SK-N-SH treated with all-trans-retinoic acid at 6 μM for 48 hours (cell line): ENCODE measurements at regions not wholly inside any gene's neighbourhood (a gene's known extent, or its start where the extent isn't known, plus 50 kb on each side); places are given as distances from the start of the nearest gene placed in this dataset.

Experiments
- ATAC-seq: fragments of 200-7000 bp; cut with Tn5 transposase; 3 replicates; pipeline ENCODE4 v1.9.1; 2020; ENCODE audit warnings: mild to moderate bottlenecking, moderate library complexity
- ARNTL ChIP-seq: fragments of 450-650 bp; formaldehyde crosslinking; IDR thresholded peaks from 2 replicates; pipeline ENCODE4 v1.5.0; 2020; ENCODE audit warnings: low read depth, mild to moderate bottlenecking, moderate library complexity, borderline replicate concordance
- BACH2 ChIP-seq: fragments of 250-450 bp; sonication (Bioruptor Pico); IDR thresholded peaks from 2 replicates; pipeline ENCODE4 v1.9.0; 2021; ENCODE audit warnings: mild to moderate bottlenecking, borderline replicate concordance
- GLIS3 ChIP-seq: fragments of 250-450 bp; sonication (Bioruptor Pico); IDR thresholded peaks from 2 replicates; pipeline ENCODE4 v1.5.0; 2020; ENCODE audit warnings: mild to moderate bottlenecking, moderate library complexity
- ISL1 ChIP-seq: fragments of 250-450 bp; sonication (Bioruptor Pico); IDR thresholded peaks from 2 replicates; pipeline ENCODE4 v2.1.2; 2022; ENCODE audit warnings: mild to moderate bottlenecking, moderate library complexity
- OSR1 ChIP-seq: fragments of 250-450 bp; sonication (Bioruptor Pico); IDR thresholded peaks from 2 replicates; pipeline ENCODE4 v1.8.0; 2022; ENCODE audit warnings: moderate library complexity, mild to moderate bottlenecking, inconsistent platforms
- PPARA ChIP-seq: fragments of 250-450 bp; sonication (Bioruptor Pico); IDR thresholded peaks from 2 replicates; pipeline ENCODE4 v1.5.0; 2020; ENCODE audit warnings: mild to moderate bottlenecking, borderline replicate concordance
- RARB ChIP-seq: fragments of 250-450 bp; sonication (Bioruptor Pico); IDR thresholded peaks from 2 replicates; pipeline ENCODE4 v1.8.0; 2021; ENCODE audit warnings: mild to moderate bottlenecking, moderate library complexity
- SNAI2 ChIP-seq: fragments of 250-450 bp; sonication (Bioruptor Pico); IDR thresholded peaks from 2 replicates; pipeline ENCODE4 v1.5.0; 2020; ENCODE audit warnings: mild to moderate bottlenecking, moderate library complexity
- TCF4 ChIP-seq: fragments of 250-450 bp; sonication (Bioruptor Pico); IDR thresholded peaks from 2 replicates; pipeline ENCODE4 v1.8.0; 2021; ENCODE audit warnings: mild to moderate bottlenecking, moderate library complexity, borderline replicate concordance
- ZFP3 ChIP-seq: fragments of 250-450 bp; sonication (Bioruptor Pico); IDR thresholded peaks from 2 replicates; pipeline ENCODE4 v1.5.0; 2020; ENCODE audit warnings: mild to moderate bottlenecking, moderate library complexity
- ZNF70 ChIP-seq: fragments of 450-650 bp; formaldehyde crosslinking; IDR thresholded peaks from 2 replicates; pipeline ENCODE4 v1.5.0; 2020; ENCODE audit warnings: mild to moderate bottlenecking, moderate library complexity
- ZNF8 ChIP-seq: fragments of 450-650 bp; formaldehyde crosslinking; IDR thresholded peaks from 2 replicates; pipeline ENCODE4 v1.5.0; 2020; ENCODE audit warnings: mild to moderate bottlenecking, moderate library complexity
- TF ChIP-seq, protein P1 (sequence below): fragments of 250-450 bp; sonication (Bioruptor Pico); IDR thresholded peaks from 2 replicates; pipeline ENCODE4 v1.5.0; 2020; ENCODE audit warnings: mild to moderate bottlenecking, moderate library complexity
- TF ChIP-seq, protein P2 (sequence below): fragments of 250-450 bp; sonication (Bioruptor Pico); IDR thresholded peaks from 2 replicates; pipeline ENCODE4 v1.8.0; 2020; ENCODE audit warnings: mild to moderate bottlenecking, moderate library complexity, borderline replicate concordance
- TF ChIP-seq, protein P3 (sequence below): fragments of 250-450 bp; sonication (Bioruptor Pico); IDR thresholded peaks from 2 replicates; pipeline ENCODE4 v1.5.1; 2020; ENCODE audit warnings: low read depth, mild to moderate bottlenecking, moderate library complexity
- TF ChIP-seq, protein P4 (sequence below): fragments of 250-450 bp; sonication (Bioruptor Pico); IDR thresholded peaks from 2 replicates; pipeline ENCODE4 v1.8.0; 2021; ENCODE audit warnings: low read depth, mild to moderate bottlenecking, moderate library complexity, borderline replicate concordance

DNA sequence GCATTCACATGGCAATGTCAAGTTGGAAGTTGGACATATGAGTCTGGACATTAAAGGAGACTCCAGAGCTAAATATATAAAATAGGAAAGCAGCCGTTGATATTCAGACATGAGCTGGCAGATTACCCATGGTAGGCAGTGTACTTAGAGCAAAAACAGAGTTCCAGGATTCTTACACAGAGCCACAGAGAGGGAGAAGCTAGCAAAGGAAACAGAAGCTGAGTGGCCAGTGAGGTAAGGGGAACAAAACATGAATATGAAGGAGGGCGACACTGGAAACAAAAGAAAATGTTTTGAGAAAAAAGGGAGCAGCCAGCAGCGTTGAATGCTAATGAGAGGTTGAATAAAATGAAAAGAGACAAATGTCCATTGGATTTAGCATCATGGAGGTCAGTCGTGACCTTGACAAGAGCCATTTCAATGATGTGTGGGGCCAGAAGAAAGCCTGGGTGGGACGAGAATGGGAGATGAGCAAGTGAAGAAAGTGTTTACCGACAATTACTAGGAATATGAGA is 198.4 kb downstream of the POU4F1 start:
- ATAC-seq: no peak
- TF ChIP-seq ISL1 (CRISPR knock-in tag) (no peak), SNAI2 (CRISPR knock-in tag) (no peak), TCF4 (CRISPR knock-in tag) (no peak), OSR1 (CRISPR knock-in tag) (no peak), ZFP3 (no peak)
- TF ChIP-seq, protein P1, sequence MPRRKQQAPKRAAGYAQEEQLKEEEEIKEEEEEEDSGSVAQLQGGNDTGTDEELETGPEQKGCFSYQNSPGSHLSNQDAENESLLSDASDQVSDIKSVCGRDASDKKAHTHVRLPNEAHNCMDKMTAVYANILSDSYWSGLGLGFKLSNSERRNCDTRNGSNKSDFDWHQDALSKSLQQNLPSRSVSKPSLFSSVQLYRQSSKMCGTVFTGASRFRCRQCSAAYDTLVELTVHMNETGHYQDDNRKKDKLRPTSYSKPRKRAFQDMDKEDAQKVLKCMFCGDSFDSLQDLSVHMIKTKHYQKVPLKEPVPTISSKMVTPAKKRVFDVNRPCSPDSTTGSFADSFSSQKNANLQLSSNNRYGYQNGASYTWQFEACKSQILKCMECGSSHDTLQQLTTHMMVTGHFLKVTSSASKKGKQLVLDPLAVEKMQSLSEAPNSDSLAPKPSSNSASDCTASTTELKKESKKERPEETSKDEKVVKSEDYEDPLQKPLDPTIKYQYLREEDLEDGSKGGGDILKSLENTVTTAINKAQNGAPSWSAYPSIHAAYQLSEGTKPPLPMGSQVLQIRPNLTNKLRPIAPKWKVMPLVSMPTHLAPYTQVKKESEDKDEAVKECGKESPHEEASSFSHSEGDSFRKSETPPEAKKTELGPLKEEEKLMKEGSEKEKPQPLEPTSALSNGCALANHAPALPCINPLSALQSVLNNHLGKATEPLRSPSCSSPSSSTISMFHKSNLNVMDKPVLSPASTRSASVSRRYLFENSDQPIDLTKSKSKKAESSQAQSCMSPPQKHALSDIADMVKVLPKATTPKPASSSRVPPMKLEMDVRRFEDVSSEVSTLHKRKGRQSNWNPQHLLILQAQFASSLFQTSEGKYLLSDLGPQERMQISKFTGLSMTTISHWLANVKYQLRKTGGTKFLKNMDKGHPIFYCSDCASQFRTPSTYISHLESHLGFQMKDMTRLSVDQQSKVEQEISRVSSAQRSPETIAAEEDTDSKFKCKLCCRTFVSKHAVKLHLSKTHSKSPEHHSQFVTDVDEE (CRISPR knock-in tag): no peak
- TF ChIP-seq, protein P2, sequence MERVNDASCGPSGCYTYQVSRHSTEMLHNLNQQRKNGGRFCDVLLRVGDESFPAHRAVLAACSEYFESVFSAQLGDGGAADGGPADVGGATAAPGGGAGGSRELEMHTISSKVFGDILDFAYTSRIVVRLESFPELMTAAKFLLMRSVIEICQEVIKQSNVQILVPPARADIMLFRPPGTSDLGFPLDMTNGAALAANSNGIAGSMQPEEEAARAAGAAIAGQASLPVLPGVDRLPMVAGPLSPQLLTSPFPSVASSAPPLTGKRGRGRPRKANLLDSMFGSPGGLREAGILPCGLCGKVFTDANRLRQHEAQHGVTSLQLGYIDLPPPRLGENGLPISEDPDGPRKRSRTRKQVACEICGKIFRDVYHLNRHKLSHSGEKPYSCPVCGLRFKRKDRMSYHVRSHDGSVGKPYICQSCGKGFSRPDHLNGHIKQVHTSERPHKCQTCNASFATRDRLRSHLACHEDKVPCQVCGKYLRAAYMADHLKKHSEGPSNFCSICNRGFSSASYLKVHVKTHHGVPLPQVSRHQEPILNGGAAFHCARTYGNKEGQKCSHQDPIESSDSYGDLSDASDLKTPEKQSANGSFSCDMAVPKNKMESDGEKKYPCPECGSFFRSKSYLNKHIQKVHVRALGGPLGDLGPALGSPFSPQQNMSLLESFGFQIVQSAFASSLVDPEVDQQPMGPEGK (CRISPR knock-in tag): no peak
- TF ChIP-seq, protein P3, sequence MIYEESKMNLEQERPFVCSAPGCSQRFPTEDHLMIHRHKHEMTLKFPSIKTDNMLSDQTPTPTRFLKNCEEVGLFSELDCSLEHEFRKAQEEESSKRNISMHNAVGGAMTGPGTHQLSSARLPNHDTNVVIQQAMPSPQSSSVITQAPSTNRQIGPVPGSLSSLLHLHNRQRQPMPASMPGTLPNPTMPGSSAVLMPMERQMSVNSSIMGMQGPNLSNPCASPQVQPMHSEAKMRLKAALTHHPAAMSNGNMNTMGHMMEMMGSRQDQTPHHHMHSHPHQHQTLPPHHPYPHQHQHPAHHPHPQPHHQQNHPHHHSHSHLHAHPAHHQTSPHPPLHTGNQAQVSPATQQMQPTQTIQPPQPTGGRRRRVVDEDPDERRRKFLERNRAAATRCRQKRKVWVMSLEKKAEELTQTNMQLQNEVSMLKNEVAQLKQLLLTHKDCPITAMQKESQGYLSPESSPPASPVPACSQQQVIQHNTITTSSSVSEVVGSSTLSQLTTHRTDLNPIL (CRISPR knock-in tag): no peak

DNA sequence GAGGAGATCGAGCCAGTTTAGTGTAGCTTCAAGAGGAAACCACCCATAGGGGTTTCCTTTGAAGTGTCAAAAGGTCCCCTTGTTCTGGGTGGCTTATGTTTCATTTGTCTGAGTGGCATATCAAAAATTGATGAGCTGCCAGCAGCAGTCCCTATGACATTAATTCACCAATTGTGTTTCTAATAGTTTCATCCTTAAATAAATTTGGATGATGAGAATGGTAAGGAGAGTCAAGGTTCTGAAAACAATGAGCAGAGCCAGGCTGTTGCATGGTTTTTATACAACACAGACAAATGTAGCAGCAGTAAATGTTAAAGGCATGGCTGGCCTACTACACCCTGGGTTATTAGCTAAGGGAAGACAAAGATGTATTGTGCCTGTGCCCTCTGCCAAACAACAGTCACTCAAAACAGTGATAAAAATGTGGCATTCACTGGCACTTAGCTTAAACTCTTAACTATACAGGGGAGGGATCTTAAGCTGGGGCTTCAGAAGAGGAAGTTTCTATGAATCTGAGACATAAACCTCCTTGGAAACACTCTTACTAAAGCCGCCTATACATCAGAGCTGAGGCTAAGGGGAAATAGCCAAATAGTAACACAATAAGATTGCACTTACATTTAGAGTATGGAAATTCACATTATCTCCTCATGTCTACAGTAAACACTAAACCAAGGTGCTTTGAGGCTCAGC is 200.5 kb downstream of the POU4F1 start:
- TF ChIP-seq RARB (no peak), GLIS3 (no peak)
- ATAC-seq: no peak

DNA sequence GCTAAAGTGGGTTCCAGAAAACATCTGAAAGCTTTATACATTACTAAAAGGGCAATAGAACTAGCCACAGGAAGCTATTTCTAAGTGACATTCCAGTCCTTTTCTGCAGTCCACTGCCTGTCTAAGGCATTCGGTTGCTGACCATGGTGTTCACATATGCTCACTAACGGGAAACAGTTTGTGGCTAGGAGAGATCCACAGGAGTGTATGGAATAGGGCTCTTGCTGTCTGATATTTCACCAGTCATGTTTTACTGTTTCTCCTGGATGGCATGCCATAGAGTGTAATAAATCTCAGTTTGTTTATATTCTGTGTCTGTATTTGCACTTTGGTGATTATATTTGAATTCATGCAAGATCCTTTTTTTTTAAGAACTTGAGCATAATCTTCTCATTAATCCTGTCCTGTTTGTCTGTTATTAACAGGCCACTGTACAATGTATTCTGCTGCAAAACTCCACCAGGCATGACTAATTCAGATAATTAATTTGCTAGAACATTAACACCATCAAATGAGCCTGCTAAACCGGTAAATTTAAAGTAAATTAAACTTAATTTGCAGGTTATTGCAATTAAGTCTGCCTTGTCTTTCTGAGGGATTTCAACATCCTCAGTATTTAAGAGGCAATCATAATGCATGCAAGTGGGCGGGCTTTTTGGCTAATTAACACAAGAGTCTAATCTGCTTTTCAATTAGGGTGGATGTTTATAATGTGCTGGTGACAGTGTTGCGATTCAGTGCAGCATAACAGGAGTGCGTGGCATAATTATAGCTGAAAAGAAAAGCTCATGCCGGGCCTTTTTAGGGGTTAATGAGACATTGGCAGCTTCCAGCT is 201.3 kb downstream of the POU4F1 start:
- no peak for ATAC-seq
- no peak for TF ChIP-seq ZNF8 (CRISPR knock-in tag)
- TF ChIP-seq, protein P2 (CRISPR knock-in tag): no peak
- TF ChIP-seq PPARA: no peak
- no peak for TF ChIP-seq TCF4 (CRISPR knock-in tag)
- TF ChIP-seq SNAI2 (CRISPR knock-in tag): no peak
- TF ChIP-seq, all 23 proteins: peak for 0

DNA sequence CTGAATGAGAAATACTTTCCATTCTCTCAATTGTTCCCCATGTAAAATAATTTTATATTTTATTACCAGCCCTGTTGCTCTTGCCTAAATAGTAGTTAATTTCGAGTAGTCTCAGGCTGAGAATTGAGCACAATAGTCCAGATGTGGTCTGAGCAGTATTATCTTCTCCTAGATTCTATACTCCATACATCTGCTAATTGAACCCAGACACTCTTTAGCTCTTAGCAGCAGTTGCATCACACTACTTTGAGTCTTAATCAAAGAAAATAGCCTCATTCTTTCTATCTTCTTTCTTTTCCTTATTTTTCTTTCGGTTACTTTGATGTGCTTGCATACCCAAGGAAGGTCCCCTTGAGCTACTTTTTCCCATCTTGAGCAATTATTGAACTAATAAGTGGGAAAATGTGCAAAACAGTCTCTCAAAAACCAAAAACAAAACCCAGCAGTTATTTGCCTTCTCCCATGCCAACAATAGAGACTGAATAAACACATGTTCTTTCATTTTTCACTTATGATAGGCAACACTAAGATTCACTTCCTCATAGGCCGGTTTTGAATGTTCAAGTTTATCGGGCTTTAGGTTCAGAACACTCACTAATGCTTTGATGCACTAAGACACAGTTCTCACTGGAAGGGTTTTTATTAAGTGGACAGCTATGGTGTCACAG is 204.5 kb downstream of the POU4F1 start:
- ATAC-seq: no peak
- TF ChIP-seq ZNF70 (CRISPR knock-in tag) (peak; percentile 85), OSR1 (CRISPR knock-in tag) (no peak)

DNA sequence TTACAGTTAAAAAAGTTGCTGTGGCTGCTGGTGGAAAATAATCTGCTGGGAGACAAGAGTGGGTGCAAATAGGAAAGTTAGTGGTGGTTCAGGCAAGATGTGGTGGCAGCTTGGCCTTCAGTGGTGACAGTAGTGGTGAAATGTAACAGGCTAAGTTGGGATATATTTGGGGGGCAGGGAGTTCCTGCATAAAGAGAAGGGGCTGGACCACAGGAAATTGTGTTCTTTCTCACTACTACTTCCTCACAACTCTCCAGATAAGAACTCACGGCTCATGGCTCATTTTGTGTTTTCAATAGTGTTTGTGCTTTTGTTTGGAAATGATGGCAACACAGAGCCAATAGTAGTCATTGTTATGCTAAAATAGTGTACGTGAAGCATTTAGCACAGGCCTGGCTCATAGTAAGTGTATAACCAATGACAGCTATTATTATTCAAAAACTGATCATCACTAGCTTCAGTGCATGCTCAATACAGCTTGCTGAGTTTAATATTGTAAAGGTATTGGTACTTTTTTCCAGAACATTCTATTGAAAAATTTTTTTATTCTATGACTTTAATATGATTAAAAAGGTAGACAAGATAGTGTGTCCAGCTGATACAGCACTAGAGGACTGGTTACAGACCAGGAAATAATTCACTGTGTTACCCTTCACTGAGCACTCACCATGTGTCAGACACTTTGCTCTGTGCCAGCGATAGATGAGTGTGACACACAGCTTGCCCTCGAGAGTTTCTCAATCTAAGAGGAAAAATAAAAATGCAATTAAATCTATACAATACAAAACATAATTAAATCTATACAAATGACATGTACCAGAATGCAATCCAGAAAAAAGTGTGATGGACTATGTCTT is 209.8 kb downstream of the POU4F1 start:
- ATAC-seq: no peak
- no peak for TF ChIP-seq PPARA
- TF ChIP-seq, protein P4, sequence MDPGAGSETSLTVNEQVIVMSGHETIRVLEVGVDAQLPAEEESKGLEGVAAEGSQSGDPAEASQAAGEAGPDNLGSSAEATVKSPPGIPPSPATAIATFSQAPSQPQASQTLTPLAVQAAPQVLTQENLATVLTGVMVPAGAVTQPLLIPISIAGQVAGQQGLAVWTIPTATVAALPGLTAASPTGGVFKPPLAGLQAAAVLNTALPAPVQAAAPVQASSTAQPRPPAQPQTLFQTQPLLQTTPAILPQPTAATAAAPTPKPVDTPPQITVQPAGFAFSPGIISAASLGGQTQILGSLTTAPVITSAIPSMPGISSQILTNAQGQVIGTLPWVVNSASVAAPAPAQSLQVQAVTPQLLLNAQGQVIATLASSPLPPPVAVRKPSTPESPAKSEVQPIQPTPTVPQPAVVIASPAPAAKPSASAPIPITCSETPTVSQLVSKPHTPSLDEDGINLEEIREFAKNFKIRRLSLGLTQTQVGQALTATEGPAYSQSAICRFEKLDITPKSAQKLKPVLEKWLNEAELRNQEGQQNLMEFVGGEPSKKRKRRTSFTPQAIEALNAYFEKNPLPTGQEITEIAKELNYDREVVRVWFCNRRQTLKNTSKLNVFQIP: no peak
- TF ChIP-seq, protein P1 (CRISPR knock-in tag): no peak
- TF ChIP-seq ZNF8 (CRISPR knock-in tag): no peak
- no peak for TF ChIP-seq ISL1 (CRISPR knock-in tag)
- TF ChIP-seq ARNTL: no peak
- no peak for TF ChIP-seq ZFP3
- TF ChIP-seq BACH2: no peak
- no peak for TF ChIP-seq TCF4 (CRISPR knock-in tag)
- no peak for TF ChIP-seq RARB
